CD4-positive, alpha-beta T cell treated with Interferon gamma for 1 hour (primary cell): ENCODE measurements at regions not wholly inside any gene's neighbourhood (a gene's known extent, or its start where the extent isn't known, plus 50 kb on each side); places are given as distances from the start of the nearest gene placed in this dataset.
"Not testable (repeated sequence)": the region's sequence is repeated elsewhere in the genome, so short reads cannot be mapped to it uniquely, and the experiment has no call there.

Source experiments
- DNase-seq: peaks from one replicate; pipeline ENCODE4 v3.0.0-alpha.2; 2020

DNA sequence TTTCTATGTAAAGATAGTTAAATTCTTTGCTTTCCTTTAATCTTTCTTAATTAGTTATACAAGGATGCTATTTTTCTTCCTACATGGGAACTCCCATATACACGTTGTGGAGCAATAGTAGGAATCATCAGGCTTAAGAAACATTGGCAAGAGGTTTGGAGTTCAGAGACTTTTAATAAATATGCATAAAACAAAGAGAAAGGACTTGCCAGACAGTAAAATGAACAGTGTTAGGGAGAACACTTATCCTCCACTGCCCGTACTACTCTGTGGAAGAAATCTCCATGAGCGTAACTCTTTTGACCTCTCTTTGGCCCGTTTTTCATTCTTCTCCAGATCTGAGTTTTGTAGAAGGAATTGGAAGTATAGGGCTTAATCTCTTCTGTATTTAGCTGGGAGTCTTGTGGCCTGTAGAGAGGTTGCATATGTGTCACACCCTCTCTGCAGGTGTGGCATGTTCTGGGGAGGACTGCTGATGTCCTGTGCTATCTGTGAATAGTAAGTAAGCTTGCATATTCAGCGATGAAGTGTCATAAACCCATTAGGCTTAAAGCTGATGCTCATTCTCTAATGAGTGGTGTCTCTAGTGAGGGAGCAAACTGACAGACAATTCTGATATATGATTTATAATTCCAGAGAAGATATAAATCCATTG is 455.4 kb upstream of the FAR2 start:
- no peak for DNase-seq

DNA sequence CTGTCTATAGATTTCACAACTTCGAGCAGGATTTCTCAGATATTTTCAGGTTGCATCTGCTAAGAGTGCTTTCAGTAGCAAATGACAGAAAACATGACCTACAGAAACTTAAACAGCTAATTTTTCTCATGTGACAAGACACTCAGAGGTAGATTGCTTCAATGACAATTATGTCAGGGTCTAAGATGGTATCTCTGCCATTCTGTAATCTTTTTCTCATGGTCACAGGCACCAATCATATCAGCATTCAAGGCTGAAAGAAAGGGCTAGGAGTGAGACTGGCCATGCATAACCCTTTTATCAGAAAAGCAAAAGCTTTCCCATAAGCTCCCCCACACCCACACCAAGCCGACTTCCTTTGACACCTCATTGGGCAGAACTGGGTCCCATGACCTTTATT is 450.5 kb upstream of the FAR2 start:
- no peak for DNase-seq

DNA sequence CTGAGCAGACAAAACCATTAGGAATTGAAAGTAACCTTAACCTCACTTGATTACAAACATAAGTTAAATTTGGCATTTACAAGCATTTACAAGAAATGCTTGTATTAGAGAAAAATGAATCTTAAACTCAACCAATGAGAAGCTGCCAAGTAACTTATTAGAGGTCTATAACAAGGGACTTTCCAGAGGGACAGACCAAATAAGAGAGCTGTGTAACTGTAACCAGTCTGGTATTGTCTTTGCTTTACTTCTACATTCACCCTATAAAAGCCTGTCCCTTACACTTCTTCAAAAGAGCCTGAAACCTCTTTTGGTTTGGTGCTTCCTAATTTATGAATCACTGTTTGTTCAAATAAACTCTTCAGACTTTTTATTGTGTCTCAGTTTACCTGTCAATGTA is 450.0 kb upstream of the FAR2 start:
- DNase-seq = no peak

GRCh38 chr12:28700161-28700560 is 448.9 kb upstream of the FAR2 start:
- DNase-seq = no peak

DNA sequence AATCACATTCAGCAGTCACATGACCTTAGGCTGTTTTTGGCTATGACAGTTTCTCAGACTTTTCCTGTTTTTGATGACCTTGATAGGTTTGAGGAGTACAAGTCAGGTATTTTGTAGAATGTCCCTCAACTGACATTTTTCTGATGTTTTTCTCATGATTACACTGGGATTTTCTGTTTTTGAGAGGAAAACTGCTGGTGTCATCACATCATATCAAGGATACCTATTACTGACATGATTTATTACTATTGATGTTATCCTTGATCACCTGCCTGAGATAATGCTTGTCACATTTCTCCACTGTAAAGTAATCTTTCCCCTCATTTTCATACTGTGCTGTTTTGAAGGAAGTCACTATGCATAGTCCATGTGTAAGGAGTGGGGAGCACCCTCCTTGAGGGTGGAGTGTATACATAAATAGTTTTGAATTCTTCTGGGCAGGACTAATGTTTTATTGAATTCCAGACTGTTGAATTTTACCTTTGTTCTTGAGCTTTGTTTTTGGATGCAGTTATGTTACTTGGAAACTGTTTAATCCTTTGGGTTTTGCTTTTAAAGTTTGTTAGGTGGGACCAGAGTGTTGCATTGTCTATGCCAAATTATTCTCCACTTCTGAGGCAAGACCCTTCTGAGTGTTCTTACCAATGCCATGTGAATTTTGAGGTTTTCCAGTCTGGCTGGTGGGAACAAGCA is 444.5 kb upstream of the FAR2 start:
- DNase-seq = no peak

GRCh38 chr12:28708918-28709371 is 440.1 kb upstream of the FAR2 start:
- no peak for DNase-seq

GRCh38 chr12:28709986-28710685 is 438.9 kb upstream of the FAR2 start:
- DNase-seq = no peak

DNA sequence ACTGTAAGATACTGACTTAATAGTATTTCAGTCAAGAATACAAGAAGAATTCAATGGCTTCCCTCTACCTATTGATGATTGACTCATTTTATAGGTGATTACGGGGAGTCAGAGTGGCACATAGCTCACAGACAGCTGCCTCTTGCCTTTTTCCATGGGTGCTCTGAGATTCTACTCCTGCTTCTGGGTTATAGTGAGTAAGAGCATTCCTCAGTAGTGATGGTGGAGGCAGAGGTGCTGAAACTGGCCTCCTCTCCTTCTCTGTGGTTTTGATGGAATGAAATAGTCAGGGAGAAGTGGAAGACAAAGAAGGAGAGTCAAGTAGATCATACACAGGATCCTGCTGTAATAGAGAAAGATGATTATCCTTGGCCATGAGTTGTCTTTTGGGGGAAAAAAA is 438.2 kb upstream of the FAR2 start:
- DNase-seq = no peak

- DNase-seq = no peak
These were observed 437.7 kb upstream of the FAR2 start for GRCh38 chr12:28711421-28711820.

- DNase-seq = no peak
These were observed 406.3 kb upstream of the FAR2 start for GRCh38 chr12:28742791-28743190.

GRCh38 chr12:28746734-28747325 is 402.2 kb upstream of the FAR2 start:
- no peak for DNase-seq

DNA sequence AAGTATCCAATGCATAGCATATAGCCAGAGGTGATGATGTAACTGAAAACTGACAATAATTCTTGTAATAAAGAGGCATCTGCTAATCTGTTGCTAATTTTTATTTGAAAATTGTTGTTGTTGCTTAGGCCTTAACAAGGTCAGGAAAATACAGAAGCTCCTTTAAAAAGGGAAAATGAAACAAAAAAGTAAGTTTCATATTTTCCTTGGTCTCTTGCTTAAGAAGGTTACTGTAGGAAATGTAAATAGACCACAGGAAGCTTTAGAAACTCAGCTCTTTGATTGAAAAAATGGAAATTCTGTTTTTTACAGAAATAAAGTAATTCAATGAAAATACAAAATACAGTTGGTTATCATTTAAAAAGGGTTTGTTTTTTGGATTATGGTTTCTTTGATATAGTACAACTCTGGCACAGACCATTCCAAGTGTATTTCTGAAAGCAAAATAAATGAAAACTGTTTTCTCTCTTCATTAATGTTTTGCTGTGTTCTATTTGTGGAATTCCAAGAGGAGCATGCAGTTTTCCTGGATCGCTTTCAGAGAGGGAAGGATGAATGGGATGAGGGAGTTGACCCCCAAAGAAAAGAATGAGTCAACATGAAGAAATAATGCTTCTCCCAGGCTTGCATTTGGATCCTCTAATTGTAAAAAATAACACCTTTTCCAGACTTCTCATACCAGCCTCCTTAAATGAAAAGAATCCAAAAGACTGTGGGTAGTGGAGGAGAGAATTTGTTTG is 398.0 kb upstream of the FAR2 start:
- no peak for DNase-seq

DNA sequence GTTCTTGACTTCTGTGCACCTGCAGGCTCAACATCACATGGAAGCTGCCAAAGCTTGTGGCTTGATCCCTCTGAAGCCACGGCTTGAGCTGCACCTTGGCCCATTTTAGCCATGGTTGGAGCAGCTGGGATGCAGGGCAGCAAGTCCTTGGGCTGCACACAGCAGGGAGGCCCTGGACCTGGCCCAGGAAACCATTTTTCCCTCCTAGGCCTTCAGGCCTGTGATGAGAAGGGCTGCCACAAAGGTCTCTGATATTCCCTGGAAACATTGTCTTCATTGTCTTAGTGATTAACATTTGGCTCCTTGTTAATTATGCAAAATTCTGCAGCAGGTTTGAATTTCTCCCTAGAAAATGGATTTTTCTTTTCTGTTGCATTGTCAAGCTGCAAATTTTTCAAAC is 394.1 kb upstream of the FAR2 start:
- no peak for DNase-seq

GRCh38 chr12:28759333-28759732 is 389.7 kb upstream of the FAR2 start:
- no peak for DNase-seq

DNA sequence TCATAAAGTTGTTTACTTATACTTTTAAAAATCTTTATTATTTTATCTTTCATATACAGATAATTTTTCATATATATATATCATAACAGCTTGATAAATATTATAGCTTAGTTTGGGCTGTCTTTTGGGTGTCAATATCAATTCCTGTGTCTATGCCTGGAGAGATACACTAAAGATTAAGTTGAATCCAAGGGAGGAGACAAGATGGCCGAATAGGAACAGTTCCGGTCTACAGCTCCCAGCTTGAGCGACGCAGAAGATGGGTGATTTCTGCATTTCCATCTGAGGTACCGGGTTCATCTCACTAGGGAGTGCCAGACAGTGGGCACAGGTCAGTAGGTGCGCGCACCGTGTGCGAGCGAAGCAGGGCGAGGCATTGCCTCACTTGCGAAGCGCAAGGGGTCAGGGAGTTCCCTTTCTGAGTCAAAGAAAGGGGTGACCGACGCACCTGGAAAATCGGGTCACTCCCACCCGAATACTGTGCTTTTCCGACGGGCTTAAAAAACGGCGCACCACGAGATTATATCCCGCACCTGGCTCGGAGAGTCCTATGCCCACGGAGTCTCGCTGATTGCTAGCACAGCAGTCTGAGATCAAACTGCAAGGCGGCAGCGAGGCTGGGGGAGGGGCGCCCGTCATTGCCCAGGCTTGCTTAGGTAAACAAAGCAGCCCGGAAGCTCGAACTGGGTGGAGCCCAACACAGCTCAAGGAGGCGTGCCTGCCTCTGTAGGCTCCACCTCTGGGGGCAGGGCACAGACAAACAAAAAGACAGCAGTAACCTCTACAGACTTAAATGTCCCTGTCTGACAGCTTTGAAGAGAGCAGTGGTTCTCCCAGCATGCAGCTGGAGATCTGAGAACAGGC is 388.8 kb upstream of the FAR2 start:
- DNase-seq = not testable (repeated sequence)

DNA sequence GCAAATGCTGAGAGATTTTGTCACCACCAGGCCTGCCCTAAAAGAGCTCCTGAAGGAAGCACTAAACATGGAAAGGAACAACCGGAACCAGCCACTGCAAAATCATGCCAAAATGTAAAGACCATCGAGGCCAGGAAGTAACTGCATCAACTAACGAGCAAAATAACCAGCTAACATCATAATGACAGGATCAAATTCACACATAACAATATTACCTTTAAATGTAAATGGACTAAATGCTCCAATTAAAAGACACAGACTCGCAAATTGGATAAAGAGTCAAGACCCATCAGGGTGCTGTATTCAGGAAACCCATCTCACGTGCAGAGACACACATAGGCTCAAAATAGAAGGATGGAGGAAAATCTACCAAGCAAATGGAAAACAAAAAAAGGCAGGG is 387.2 kb upstream of the FAR2 start:
- not testable (repeated sequence) for DNase-seq

DNA sequence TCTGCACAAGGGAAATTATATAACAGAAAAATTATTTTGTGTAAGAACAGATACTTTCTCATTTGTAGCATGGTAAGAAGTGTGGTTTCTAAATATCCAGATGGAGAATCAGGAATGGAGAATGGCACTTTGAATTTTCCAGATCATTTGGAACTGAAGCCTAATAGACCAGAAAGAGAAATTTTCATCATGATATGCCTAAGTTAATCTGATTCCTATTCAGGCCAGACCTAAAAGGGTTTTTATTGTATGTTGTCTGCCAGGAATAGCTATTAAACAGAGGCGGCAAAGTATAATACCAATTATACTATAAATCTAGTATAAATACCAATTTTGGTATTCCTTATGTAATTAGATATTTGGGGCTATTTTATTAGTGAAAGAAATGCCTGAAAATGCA is 382.7 kb upstream of the FAR2 start:
- DNase-seq = no peak

DNA sequence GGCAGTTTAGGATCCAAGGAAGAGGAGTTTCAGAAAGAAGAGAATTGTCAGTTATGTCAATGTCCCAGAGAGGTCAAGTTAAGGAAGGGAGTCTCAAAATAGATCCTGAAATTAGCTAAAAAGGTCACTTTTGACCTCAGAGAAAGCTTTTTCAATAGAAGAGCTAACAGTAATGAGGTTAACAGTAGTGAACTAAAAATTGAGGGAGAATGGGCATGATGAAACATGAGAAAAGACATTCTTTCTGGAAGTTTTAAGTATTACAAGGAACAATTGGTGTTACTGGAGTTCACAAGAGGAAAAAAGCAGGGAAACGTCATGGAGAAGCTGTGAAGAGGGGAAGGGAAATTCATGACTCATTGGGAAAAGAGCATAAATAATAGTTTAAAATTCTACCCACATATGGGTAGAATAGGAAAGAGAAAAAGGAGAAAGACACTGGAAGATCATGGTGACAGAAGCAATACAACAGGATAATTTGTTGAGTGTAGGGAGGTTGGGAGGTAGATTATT is 381.2 kb upstream of the FAR2 start:
- no peak for DNase-seq

GRCh38 chr12:28770322-28770721 is 378.8 kb upstream of the FAR2 start:
- peak; percentile 2 for DNase-seq

- DNase-seq = no peak
These were observed 377.1 kb upstream of the FAR2 start for GRCh38 chr12:28771968-28772367.

- no peak for DNase-seq
These were observed 373.5 kb upstream of the FAR2 start for GRCh38 chr12:28775556-28775955.

DNA sequence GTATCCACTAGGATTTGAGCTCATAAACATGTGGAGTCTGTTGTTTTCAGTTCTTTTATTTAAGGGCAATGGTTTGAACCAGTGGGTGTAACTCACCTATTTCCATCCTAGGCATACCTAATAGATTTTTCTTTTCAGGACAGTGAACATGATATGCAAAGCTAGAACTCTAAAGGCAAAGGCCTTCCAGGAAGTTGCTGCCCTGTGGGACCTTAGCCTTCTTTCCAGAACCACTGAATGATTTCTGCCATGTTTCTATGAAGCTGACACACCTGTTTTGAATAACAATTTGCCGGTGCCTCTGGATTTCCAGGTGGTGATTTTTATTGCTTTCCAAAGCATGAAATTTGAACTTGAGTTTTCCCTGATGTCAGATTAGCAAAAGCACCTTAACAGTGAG is 372.9 kb upstream of the FAR2 start:
- DNase-seq = no peak
